PC-9 (cell line): ENCODE measurements at regions not wholly inside any gene's neighbourhood (a gene's known extent, or its start where the extent isn't known, plus 50 kb on each side); places are given as distances from the start of the nearest gene placed in this dataset.

Experiments
- BruUV-seq: library from RNA; stranded (reverse); fragments of 400-500 nt; replicated peaks from 2 replicates; lab custom pipeline; 2021; lab: Mats Ljungman, UMichigan
- CTCF ChIA-PET: fragments of 300-600 bp; sonication (Branson Sonifier 250); formaldehyde crosslinking; loops from one replicate; lab custom pipeline; 2022; ENCODE audit warnings: antibody characterized with exemption; lab: Charles Lee
- POLR2A ChIA-PET: fragments of 300-600 bp; sonication (Branson Sonifier 250); formaldehyde crosslinking; loops from one replicate; lab custom pipeline; 2022; ENCODE audit warnings: antibody characterized with exemption; ENCODE audit not compliant: unreplicated experiment; lab: Charles Lee
- DNase-seq, 2 experiments: peaks; one replicate each; pipeline versions ENCODE4 v3.0.0 to v3.0.0-alpha.2; 2015 to 2022; ENCODE audit warnings: mixed read lengths in 1 of 2
- H2AFZ ChIP-seq: fragments of 200-600 bp; sonication (generic); 2 replicates; pipeline ENCODE4 v1.8.1; 2017; ENCODE audit warnings: antibody characterized with exemption
- H3F3A ChIP-seq: fragments of 200-600 bp; sonication (generic); 2 replicates; pipeline ENCODE4 v1.8.1; 2017; ENCODE audit warnings: antibody characterized with exemption, mild to moderate bottlenecking, low read depth; ENCODE audit not compliant: insufficient read depth
- H3K27ac ChIP-seq: fragments of 200-600 bp; sonication (generic); 2 replicates; pipeline ENCODE4 v1.6.1; 2016; ENCODE audit warnings: mixed run types
- H3K27me3 ChIP-seq: fragments of 200-600 bp; sonication (generic); 2 replicates; pipeline ENCODE4 v1.6.1; 2016; ENCODE audit warnings: low read depth, mixed run types; ENCODE audit not compliant: insufficient read depth
- H3K36me3 ChIP-seq: fragments of 200-600 bp; sonication (generic); 2 replicates; pipeline ENCODE4 v1.6.1; 2016; ENCODE audit warnings: low read depth, mixed run types
- H3K4me1 ChIP-seq: fragments of 200-600 bp; sonication (generic); replicated peaks from 2 replicates; pipeline ENCODE4 v1.6.1; 2016; ENCODE audit warnings: mixed run types; ENCODE audit not compliant: insufficient read depth
- H3K4me2 ChIP-seq: fragments of 200-600 bp; sonication (generic); 2 replicates; pipeline ENCODE4 v1.6.1; 2017; ENCODE audit warnings: mixed run types
- H3K4me3 ChIP-seq: fragments of 200-600 bp; sonication (generic); 2 replicates; pipeline ENCODE4 v1.6.1; 2016; ENCODE audit warnings: mixed run types
- H3K79me2 ChIP-seq: fragments of 200-600 bp; sonication (generic); 2 replicates; pipeline ENCODE4 v1.6.1; 2017; ENCODE audit warnings: low read depth, mixed run types
- H3K9me2 ChIP-seq: fragments of 200-600 bp; sonication (generic); 2 replicates; pipeline ENCODE4 v1.8.1; 2017; ENCODE audit warnings: mild to moderate bottlenecking; ENCODE audit not compliant: insufficient read depth
- H3K9me3 ChIP-seq: fragments of 200-600 bp; sonication (generic); 2 replicates; pipeline ENCODE4 v1.8.1; 2016; ENCODE audit warnings: low read depth; ENCODE audit not compliant: insufficient read depth
- H4K20me1 ChIP-seq: fragments of 200-600 bp; sonication (generic); 2 replicates; pipeline ENCODE4 v1.8.1; 2017; ENCODE audit not compliant: insufficient read depth
- CTCF ChIP-seq: fragments of 200-600 bp; sonication (generic); conservative IDR thresholded peaks from 2 replicates; pipeline ENCODE4 v1.6.1; 2017; ENCODE audit warnings: mixed run types, antibody characterized with exemption, mild to moderate bottlenecking, moderate library complexity
- EZH2 ChIP-seq: fragments of 200-600 bp; sonication (generic); IDR thresholded peaks from 2 replicates; pipeline ENCODE4 v1.8.0; 2017; ENCODE audit warnings: antibody characterized with exemption, low read depth
- intact Hi-C: fragments of 100-400 bp; cut with micrococcal nuclease; formaldehyde crosslinking; loops from one replicate; pipeline ENCODE4 v1.10.0; 2022; ENCODE audit not compliant: unreplicated experiment

- intact Hi-C loops, result no loop called here
- H3K4me3 ChIP-seq, result no peak overlapping the region
Observed at GRCh38 chr17:12597895-12598294, 67.8 kb upstream of the MYOCD start.

GRCh38 chr17:12599186-12599920 is 66.3 kb upstream of the MYOCD start:
- no peak for DNase-seq
- no peaks in the 10 kb centered on the region for H3K79me2 ChIP-seq
- no peak overlapping the region for H3K4me2 ChIP-seq
- H4K20me1 ChIP-seq, result no peaks in the 10 kb centered on the region
- no peaks in the 10 kb centered on the region for H3K27me3 ChIP-seq
- H3F3A ChIP-seq, result no peaks in the 10 kb centered on the region
- intact Hi-C loops, result no loop called here
- POLR2A ChIA-PET, result no interaction called here
- H3K9me2 ChIP-seq, result no peaks in the 10 kb centered on the region
- H3K4me3 ChIP-seq, result no peak overlapping the region
- no peak overlapping the region for H2AFZ ChIP-seq
- H3K9me3 ChIP-seq, result no peaks in the 10 kb centered on the region
- CTCF ChIA-PET, result no interaction called here
- no peaks in the 10 kb centered on the region for H3K4me1 ChIP-seq
- no peak for TF ChIP-seq EZH2
- no peak for TF ChIP-seq CTCF
- no peak overlapping the region for H3K27ac ChIP-seq
- H3K36me3 ChIP-seq, result no peaks in the 10 kb centered on the region
- no TSS peak for BruUV-seq

More at GRCh38 chr17:12597895-12598294, 67.8 kb upstream of the MYOCD start:
- no peaks in the 10 kb centered on the region for H4K20me1 ChIP-seq
- ChIA-PET CTCF (no interaction called here), POLR2A (no interaction called here)
- no peak for DNase-seq
- H3K27me3 ChIP-seq, result no peaks in the 10 kb centered on the region
- H3K9me2 ChIP-seq, result no peaks in the 10 kb centered on the region
- H3K4me1 ChIP-seq, result no peaks in the 10 kb centered on the region
- H3K36me3 ChIP-seq, result no peaks in the 10 kb centered on the region
- BruUV-seq, result no TSS peak
- no peak overlapping the region for H3K4me2 ChIP-seq
- no peaks in the 10 kb centered on the region for H3K9me3 ChIP-seq
- no peaks in the 10 kb centered on the region for H3K79me2 ChIP-seq
- H3F3A ChIP-seq, result no peaks in the 10 kb centered on the region
- no peak overlapping the region for H3K27ac ChIP-seq
- no peak overlapping the region for H2AFZ ChIP-seq
- TF ChIP-seq CTCF (no peak), EZH2 (no peak)

GRCh38 chr17:12600349-12600748 is 65.3 kb upstream of the MYOCD start:
- BruUV-seq, result no TSS peak
- intact Hi-C loops, result no loop called here
- DNase-seq, result no peak
- TF ChIP-seq EZH2 (no peak), CTCF (no peak)
- no peaks in the 10 kb centered on the region for H3K4me1 ChIP-seq
- no peaks in the 10 kb centered on the region for H3K36me3 ChIP-seq
- no peak overlapping the region for H3K4me3 ChIP-seq
- H3K27ac ChIP-seq, result no peak overlapping the region
- ChIA-PET POLR2A (no interaction called here), CTCF (no interaction called here)
- no peaks in the 10 kb centered on the region for H3F3A ChIP-seq
- no peaks in the 10 kb centered on the region for H3K9me3 ChIP-seq
- no peak overlapping the region for H2AFZ ChIP-seq
- H3K9me2 ChIP-seq, result no peaks in the 10 kb centered on the region
- H3K79me2 ChIP-seq, result no peaks in the 10 kb centered on the region
- no peaks in the 10 kb centered on the region for H4K20me1 ChIP-seq
- H3K4me2 ChIP-seq, result no peak overlapping the region
- no peaks in the 10 kb centered on the region for H3K27me3 ChIP-seq
